ENCODE measurements at regions not wholly inside any gene's neighbourhood (a gene's known extent, or its start where the extent isn't known, plus 50 kb on each side); places are given as distances from the start of the nearest gene placed in this dataset.

DNA sequence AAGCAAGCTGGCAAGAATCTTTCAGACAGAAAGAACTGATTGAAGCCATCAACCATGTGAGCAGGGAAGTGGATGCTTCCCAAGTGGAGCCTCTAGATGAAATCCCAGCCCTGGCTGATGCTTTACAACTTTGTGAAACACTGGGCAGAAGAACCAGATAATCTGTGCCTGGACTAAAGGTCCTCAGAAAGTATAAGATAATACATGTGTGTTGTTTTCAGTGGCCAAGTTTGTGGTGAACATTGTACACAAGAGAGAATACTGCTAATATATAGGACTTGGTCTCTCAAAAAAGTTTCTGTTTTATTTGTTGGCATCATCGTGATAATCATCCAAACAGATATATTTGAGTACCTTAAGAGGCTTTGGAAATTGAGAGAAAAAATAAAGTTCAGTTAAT is 1367.8 kb upstream of the IGFBP7 start:
- TF ChIP-seq, protein P1, sequence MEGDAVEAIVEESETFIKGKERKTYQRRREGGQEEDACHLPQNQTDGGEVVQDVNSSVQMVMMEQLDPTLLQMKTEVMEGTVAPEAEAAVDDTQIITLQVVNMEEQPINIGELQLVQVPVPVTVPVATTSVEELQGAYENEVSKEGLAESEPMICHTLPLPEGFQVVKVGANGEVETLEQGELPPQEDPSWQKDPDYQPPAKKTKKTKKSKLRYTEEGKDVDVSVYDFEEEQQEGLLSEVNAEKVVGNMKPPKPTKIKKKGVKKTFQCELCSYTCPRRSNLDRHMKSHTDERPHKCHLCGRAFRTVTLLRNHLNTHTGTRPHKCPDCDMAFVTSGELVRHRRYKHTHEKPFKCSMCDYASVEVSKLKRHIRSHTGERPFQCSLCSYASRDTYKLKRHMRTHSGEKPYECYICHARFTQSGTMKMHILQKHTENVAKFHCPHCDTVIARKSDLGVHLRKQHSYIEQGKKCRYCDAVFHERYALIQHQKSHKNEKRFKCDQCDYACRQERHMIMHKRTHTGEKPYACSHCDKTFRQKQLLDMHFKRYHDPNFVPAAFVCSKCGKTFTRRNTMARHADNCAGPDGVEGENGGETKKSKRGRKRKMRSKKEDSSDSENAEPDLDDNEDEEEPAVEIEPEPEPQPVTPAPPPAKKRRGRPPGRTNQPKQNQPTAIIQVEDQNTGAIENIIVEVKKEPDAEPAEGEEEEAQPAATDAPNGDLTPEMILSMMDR (IDR thresholded peaks at IDR 0.05): no peak
- Mint-ChIP-seq H3K27ac (ENCODE audit: unreplicated experiment) (no peak overlapping the region), H3K4me1 (ENCODE audit: unreplicated experiment) (no peaks in the 10 kb centered on the region), H3K27me3 (ENCODE audit: unreplicated experiment) (no peaks in the 10 kb centered on the region), H3K36me3 (ENCODE audit: unreplicated experiment) (no peaks in the 10 kb centered on the region), H3K4me3 (ENCODE audit: unreplicated experiment) (no peak overlapping the region), H3K9me3 (ENCODE audit: unreplicated experiment) (no peaks in the 10 kb centered on the region)
- DNase-seq (ENCODE audit: extremely low spot score, unreplicated experiment): no peak

DNA sequence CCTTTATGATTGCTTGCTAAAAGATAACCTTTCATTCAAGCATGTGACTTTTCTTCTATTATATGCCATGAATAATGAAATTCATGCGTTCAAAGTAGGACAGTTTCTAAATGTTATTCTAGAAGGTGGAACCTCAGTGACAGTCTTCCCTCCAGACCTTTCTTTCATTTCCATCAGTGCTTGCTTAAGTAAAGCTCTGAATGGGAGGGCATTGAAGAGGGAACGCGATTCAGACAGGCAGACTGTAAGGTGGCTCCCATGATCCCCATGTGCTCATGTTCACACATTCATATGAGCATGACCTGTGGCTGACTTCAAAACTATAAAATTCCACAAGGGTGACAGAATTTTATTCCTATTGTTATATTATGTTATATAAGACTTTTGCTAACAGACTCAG is 1367.3 kb upstream of the IGFBP7 start:
- Mint-ChIP-seq H3K36me3 (ENCODE audit: unreplicated experiment) (no peaks in the 10 kb centered on the region), H3K27ac (ENCODE audit: unreplicated experiment) (no peak overlapping the region), H3K9me3 (ENCODE audit: unreplicated experiment) (no peaks in the 10 kb centered on the region), H3K4me3 (ENCODE audit: unreplicated experiment) (no peak overlapping the region), H3K27me3 (ENCODE audit: unreplicated experiment) (no peaks in the 10 kb centered on the region), H3K4me1 (ENCODE audit: unreplicated experiment) (no peaks in the 10 kb centered on the region)
- DNase-seq (ENCODE audit: extremely low spot score, unreplicated experiment): no peak
- TF ChIP-seq, protein P1 (IDR thresholded peaks at IDR 0.05): no peak

DNA sequence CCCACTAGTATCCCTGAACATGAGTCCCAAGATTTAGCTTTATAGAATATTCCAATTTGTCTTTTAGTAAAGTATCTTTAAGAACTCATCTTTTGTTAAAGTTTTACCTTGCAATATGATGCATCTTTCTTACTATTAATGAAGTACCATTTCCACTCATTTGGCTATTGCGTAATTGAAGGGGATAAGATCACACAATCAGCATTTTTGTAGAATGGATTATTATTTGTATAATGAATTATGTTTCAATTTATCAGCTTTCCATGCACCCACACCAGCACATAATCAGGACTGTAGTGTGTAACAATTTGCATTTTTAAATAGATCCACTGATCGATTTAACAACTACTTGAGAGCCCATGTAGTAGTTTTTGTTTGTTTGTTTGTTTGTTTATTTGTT is 1364.9 kb upstream of the IGFBP7 start:
- Mint-ChIP-seq H3K27me3 (ENCODE audit: unreplicated experiment) (no peaks in the 10 kb centered on the region), H3K36me3 (ENCODE audit: unreplicated experiment) (no peaks in the 10 kb centered on the region), H3K4me3 (ENCODE audit: unreplicated experiment) (no peak overlapping the region), H3K4me1 (ENCODE audit: unreplicated experiment) (no peaks in the 10 kb centered on the region), H3K9me3 (ENCODE audit: unreplicated experiment) (no peaks in the 10 kb centered on the region), H3K27ac (ENCODE audit: unreplicated experiment) (no peak overlapping the region)
- TF ChIP-seq, protein P1 (IDR thresholded peaks at IDR 0.05): no peak
- DNase-seq (ENCODE audit: extremely low spot score, unreplicated experiment): no peak

DNA sequence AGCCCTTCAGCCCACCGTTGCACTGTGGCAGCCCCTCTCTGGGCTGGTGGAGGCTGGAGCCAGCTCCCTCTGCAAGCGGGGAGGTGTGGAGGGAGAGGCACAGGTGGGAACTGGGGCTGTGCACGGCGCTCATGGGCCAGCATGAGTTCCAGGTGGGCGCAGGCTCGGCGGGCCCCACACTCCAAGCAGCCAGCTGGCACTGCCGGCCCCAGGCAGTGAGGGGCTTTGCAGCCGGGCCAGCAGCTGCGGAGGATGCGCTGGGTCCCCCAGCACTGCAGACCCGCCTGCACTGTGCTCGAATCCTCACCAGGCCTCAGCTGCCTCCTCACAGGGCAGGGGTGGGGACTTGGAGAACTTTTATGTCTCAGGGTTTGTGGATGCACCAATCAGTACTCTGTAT is 1354.8 kb upstream of the IGFBP7 start:
- TF ChIP-seq, protein P1 (IDR thresholded peaks at IDR 0.05): no peak
- Mint-ChIP-seq H3K36me3 (ENCODE audit: unreplicated experiment) (no peaks in the 10 kb centered on the region), H3K27ac (ENCODE audit: unreplicated experiment) (no peak overlapping the region), H3K4me3 (ENCODE audit: unreplicated experiment) (no peak overlapping the region), H3K4me1 (ENCODE audit: unreplicated experiment) (no peaks in the 10 kb centered on the region), H3K27me3 (ENCODE audit: unreplicated experiment) (no peaks in the 10 kb centered on the region), H3K9me3 (ENCODE audit: unreplicated experiment) (peaks cover 19% of the 10 kb centered on the region)
- DNase-seq (ENCODE audit: extremely low spot score, unreplicated experiment): no peak

DNA sequence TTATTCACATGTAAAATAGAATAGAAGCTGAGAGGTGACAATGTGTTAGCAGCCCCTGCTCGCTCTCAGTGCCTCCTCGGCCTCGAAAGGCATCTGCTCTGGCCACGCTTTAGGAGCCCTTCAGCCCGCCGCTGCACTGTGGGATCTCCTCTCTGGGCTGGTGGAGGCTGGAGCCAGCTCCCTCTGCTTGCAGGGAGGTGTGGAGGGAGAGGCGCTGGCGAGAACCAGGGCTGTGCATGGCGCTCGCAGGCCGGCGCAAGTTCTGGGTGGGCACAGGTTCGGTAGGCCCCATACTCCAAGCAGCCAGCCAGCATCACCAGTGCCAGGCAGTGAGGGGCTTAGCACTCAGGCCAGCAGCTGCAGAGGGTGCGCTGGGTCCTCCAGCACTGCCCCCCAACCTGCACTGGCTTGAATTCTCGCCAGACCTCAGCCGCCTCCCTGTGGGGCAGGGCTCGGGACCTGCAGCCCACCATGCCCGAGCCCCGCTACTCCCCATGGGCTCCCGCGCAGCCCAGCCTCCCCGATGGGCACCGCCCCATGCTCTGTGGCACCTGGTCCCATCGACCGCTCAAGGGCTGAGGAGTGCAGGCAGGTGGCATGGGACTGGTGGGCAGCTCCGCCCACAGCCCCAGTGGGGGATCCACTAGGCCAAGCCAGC is 1346.7 kb upstream of the IGFBP7 start:
- peak; percentile 83 for DNase-seq (ENCODE audit: extremely low spot score, unreplicated experiment)
- Mint-ChIP-seq H3K36me3 (ENCODE audit: unreplicated experiment) (no peaks in the 10 kb centered on the region), H3K4me1 (ENCODE audit: unreplicated experiment) (no peaks in the 10 kb centered on the region), H3K27ac (ENCODE audit: unreplicated experiment) (no peak overlapping the region), H3K4me3 (ENCODE audit: unreplicated experiment) (no peak overlapping the region), H3K9me3 (ENCODE audit: unreplicated experiment) (peaks cover 5% of the 10 kb centered on the region), H3K27me3 (ENCODE audit: unreplicated experiment) (no peaks in the 10 kb centered on the region)
- TF ChIP-seq, protein P1 (IDR thresholded peaks at IDR 0.05): no peak

Measured in osteocyte (in vitro differentiated cells).